T-helper 17 cell (primary cell): ENCODE measurements at regions not wholly inside any gene's neighbourhood (a gene's known extent, or its start where the extent isn't known, plus 50 kb on each side); places are given as distances from the start of the nearest gene placed in this dataset.

Experiments
- ATAC-seq: fragments of 150-1000 bp; cut with Tn5 transposase; 2 replicates; pipeline ENCODE4 v1.10.0; 2021; ENCODE audit warnings: mild to moderate bottlenecking, moderate library complexity
- DNase-seq, 3 donors: peaks; one replicate each; pipeline versions ENCODE4 v3.0.0 to v3.0.0-alpha.2; 2020 to 2021
- H3K9me3 ChIP-seq: one replicate; pipeline ENCODE4 v1.7.0; 2013; ENCODE audit warnings: low read length, mild to moderate bottlenecking; ENCODE audit not compliant: control insufficient read depth, poor library complexity, severe bottlenecking
- H3K27ac Mint-ChIP-seq: one replicate; pipeline ENCODE4 v1.8.0; 2022; ENCODE audit warnings: mild to moderate bottlenecking, moderate library complexity, mixed read lengths
- H3K27me3 Mint-ChIP-seq: one replicate; pipeline ENCODE4 v1.8.0; 2022; ENCODE audit warnings: mixed read lengths
- H3K36me3 Mint-ChIP-seq: one replicate; pipeline ENCODE4 v1.8.0; 2022; ENCODE audit warnings: low read depth, mixed read lengths
- H3K4me1 Mint-ChIP-seq: one replicate; pipeline ENCODE4 v1.8.0; 2022; ENCODE audit warnings: mild to moderate bottlenecking, mixed read lengths
- H3K4me3 Mint-ChIP-seq: one replicate; pipeline ENCODE4 v1.8.0; 2022; ENCODE audit warnings: mild to moderate bottlenecking, moderate library complexity, mixed read lengths

- no peak overlapping the region for H3K27ac Mint-ChIP-seq
- no peaks in the 10 kb centered on the region for H3K9me3 ChIP-seq
- ATAC-seq: no peak
- no peaks in the 10 kb centered on the region for H3K4me1 Mint-ChIP-seq
- no peaks in the 10 kb centered on the region for H3K27me3 Mint-ChIP-seq
- H3K4me3 Mint-ChIP-seq: no peak overlapping the region
- no peaks in the 10 kb centered on the region for H3K36me3 Mint-ChIP-seq
- DNase-seq: no peak
Measured at GRCh38 chr12:90659060-90659459, 295.9 kb downstream of the CCER1 start.

GRCh38 chr12:90653040-90653439 lies 301.9 kb downstream of the CCER1 start:
- H3K4me3 Mint-ChIP-seq: no peak overlapping the region
- no peaks in the 10 kb centered on the region for H3K9me3 ChIP-seq
- no peaks in the 10 kb centered on the region for H3K4me1 Mint-ChIP-seq
- H3K27me3 Mint-ChIP-seq: no peaks in the 10 kb centered on the region
- ATAC-seq: no peak
- no peak for DNase-seq
- no peaks in the 10 kb centered on the region for H3K36me3 Mint-ChIP-seq
- H3K27ac Mint-ChIP-seq: no peak overlapping the region

GRCh38 chr12:90652280-90652679 lies 302.7 kb downstream of the CCER1 start:
- H3K4me3 Mint-ChIP-seq: no peak overlapping the region
- H3K36me3 Mint-ChIP-seq: no peaks in the 10 kb centered on the region
- H3K27ac Mint-ChIP-seq: no peak overlapping the region
- H3K9me3 ChIP-seq: no peaks in the 10 kb centered on the region
- ATAC-seq (no peak), DNase-seq (no peak)
- H3K4me1 Mint-ChIP-seq: no peaks in the 10 kb centered on the region
- H3K27me3 Mint-ChIP-seq: no peaks in the 10 kb centered on the region

DNA sequence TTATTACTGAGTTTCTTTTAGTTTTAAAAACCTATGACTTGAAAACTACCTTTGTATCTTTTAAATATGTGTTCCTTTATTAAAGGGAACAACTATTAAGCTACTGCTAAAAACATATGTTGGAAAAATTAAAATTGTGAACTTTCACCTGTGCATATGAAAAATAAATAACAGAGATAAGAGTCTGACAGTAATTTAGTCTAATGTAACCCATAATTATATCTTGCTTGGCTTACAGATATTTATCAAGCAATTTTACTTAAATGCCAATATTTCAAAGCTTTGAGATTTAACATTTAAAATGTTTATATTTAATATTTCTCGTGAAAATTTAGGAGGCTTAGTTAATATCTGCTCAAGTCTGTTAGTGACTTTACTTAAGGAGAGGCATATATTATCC lies 309.8 kb downstream of the CCER1 start:
- H3K27ac Mint-ChIP-seq: no peak overlapping the region
- no peaks in the 10 kb centered on the region for H3K4me1 Mint-ChIP-seq
- ATAC-seq (no peak), DNase-seq (no peak)
- no peaks in the 10 kb centered on the region for H3K9me3 ChIP-seq
- no peaks in the 10 kb centered on the region for H3K36me3 Mint-ChIP-seq
- H3K4me3 Mint-ChIP-seq: no peak overlapping the region
- no peaks in the 10 kb centered on the region for H3K27me3 Mint-ChIP-seq

DNA sequence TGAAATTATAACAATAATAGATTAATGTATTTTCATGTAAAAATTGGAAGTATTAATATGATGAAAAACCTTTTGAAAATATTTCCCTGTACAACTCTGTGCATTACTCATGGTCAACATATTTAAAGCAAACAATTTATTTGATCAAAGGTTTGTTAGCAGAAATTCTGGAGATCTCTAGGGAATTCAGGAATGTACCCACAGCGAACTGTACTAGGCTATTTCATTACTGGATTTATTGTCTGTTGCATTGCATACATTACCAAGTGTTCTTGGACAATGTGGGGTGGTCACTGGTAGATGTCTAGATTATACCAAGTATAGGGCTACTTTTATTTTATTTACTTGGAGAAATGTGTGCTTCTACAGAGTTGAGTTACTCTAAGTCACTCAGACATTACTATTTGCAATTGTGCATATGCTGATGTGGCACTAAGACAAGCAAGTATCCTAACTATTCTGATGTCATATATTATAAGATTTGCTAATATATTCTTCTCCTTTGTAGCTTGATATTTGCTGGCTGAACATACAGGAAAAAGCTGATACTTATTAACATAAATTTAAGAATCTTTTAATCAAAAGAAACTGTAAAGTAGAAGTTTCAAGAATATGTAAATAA lies 323.3 kb downstream of the CCER1 start:
- H3K27ac Mint-ChIP-seq: no peak overlapping the region
- no peak for DNase-seq
- H3K36me3 Mint-ChIP-seq: no peaks in the 10 kb centered on the region
- no peaks in the 10 kb centered on the region for H3K9me3 ChIP-seq
- peaks cover 6% of the 10 kb centered on the region for H3K27me3 Mint-ChIP-seq
- ATAC-seq: no peak
- no peak overlapping the region for H3K4me3 Mint-ChIP-seq
- H3K4me1 Mint-ChIP-seq: no peaks in the 10 kb centered on the region

GRCh38 chr12:90630006-90630405 lies 325.0 kb downstream of the CCER1 start:
- no peak overlapping the region for H3K27ac Mint-ChIP-seq
- no peaks in the 10 kb centered on the region for H3K36me3 Mint-ChIP-seq
- DNase-seq: no peak
- no peaks in the 10 kb centered on the region for H3K27me3 Mint-ChIP-seq
- H3K9me3 ChIP-seq: no peaks in the 10 kb centered on the region
- no peak overlapping the region for H3K4me3 Mint-ChIP-seq
- no peak for ATAC-seq
- no peaks in the 10 kb centered on the region for H3K4me1 Mint-ChIP-seq

- H3K4me1 Mint-ChIP-seq: no peaks in the 10 kb centered on the region
- ATAC-seq (no peak), DNase-seq (no peak)
- H3K4me3 Mint-ChIP-seq: no peak overlapping the region
- no peaks in the 10 kb centered on the region for H3K9me3 ChIP-seq
- H3K27me3 Mint-ChIP-seq: no peaks in the 10 kb centered on the region
- H3K27ac Mint-ChIP-seq: no peak overlapping the region
- H3K36me3 Mint-ChIP-seq: no peaks in the 10 kb centered on the region
Measured at GRCh38 chr12:90628213-90628612, 326.8 kb downstream of the CCER1 start.

GRCh38 chr12:90627180-90627896 lies 327.6 kb downstream of the CCER1 start:
- no peaks in the 10 kb centered on the region for H3K36me3 Mint-ChIP-seq
- no peak for DNase-seq
- ATAC-seq: no peak
- no peak overlapping the region for H3K4me3 Mint-ChIP-seq
- no peak overlapping the region for H3K27ac Mint-ChIP-seq
- no peaks in the 10 kb centered on the region for H3K9me3 ChIP-seq
- H3K4me1 Mint-ChIP-seq: no peaks in the 10 kb centered on the region
- H3K27me3 Mint-ChIP-seq: no peaks in the 10 kb centered on the region

GRCh38 chr12:90622431-90622830 lies 332.5 kb downstream of the CCER1 start:
- H3K4me3 Mint-ChIP-seq: no peak overlapping the region
- no peak for DNase-seq
- no peaks in the 10 kb centered on the region for H3K36me3 Mint-ChIP-seq
- no peak for ATAC-seq
- H3K27me3 Mint-ChIP-seq: no peaks in the 10 kb centered on the region
- H3K4me1 Mint-ChIP-seq: no peaks in the 10 kb centered on the region
- H3K27ac Mint-ChIP-seq: no peak overlapping the region
- no peaks in the 10 kb centered on the region for H3K9me3 ChIP-seq

DNA sequence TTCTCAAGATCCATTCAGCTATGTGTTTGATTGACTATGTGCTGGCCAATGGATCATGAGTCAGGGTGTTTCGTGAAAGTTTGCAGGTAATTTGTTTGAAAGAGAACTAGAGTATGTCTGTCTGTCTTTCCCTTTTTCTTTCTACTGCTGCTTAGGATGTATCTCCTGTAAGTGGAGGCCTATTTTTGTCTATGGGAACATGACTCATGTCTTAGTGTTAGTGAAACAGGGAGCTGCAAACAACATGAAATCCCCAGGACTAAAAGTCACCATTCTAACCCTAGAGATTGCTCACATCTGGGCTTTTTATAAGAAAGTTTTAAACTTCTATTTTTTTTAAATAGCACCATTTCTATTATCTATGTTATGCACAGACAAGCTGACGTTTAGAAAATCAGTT lies 333.0 kb downstream of the CCER1 start:
- Mint-ChIP-seq H3K27me3 (no peaks in the 10 kb centered on the region), H3K27ac (no peak overlapping the region), H3K36me3 (no peaks in the 10 kb centered on the region), H3K4me1 (no peaks in the 10 kb centered on the region), H3K4me3 (no peak overlapping the region)
- no peak for ATAC-seq
- no peaks in the 10 kb centered on the region for H3K9me3 ChIP-seq
- no peak for DNase-seq

GRCh38 chr12:90619943-90620342 lies 335.0 kb downstream of the CCER1 start:
- ATAC-seq (no peak), DNase-seq (no peak)
- Mint-ChIP-seq H3K4me3 (no peak overlapping the region), H3K27ac (no peak overlapping the region), H3K36me3 (no peaks in the 10 kb centered on the region), H3K4me1 (no peaks in the 10 kb centered on the region), H3K27me3 (no peaks in the 10 kb centered on the region)
- no peaks in the 10 kb centered on the region for H3K9me3 ChIP-seq

GRCh38 chr12:90618586-90618985 lies 336.4 kb downstream of the CCER1 start:
- H3K9me3 ChIP-seq: no peaks in the 10 kb centered on the region
- no peaks in the 10 kb centered on the region for H3K36me3 Mint-ChIP-seq
- no peak overlapping the region for H3K27ac Mint-ChIP-seq
- DNase-seq (no peak), ATAC-seq (no peak)
- H3K4me1 Mint-ChIP-seq: no peaks in the 10 kb centered on the region
- H3K27me3 Mint-ChIP-seq: no peaks in the 10 kb centered on the region
- no peak overlapping the region for H3K4me3 Mint-ChIP-seq

DNA sequence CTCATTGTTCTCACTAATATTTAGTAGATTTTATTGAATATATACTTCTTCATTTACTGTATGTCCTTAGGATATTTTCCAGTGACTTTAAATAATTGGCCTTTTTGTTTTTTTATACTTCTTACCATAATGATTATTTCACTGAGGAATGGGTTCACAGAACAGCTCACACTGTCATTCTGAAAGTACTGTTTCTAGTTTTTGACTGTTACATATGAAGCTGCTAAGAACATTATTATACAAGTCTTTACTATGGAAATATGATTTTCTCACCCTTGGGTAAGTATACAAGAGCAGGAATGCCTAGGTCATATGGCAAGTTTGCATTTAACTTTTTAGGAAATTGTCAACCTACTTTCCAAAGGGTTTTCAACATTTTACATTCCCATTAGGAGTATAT lies 343.1 kb downstream of the CCER1 start:
- Mint-ChIP-seq H3K36me3 (no peaks in the 10 kb centered on the region), H3K4me3 (no peak overlapping the region), H3K4me1 (no peaks in the 10 kb centered on the region), H3K27me3 (no peaks in the 10 kb centered on the region), H3K27ac (no peak overlapping the region)
- DNase-seq (no peak), ATAC-seq (no peak)
- H3K9me3 ChIP-seq: no peaks in the 10 kb centered on the region

- H3K27ac Mint-ChIP-seq: no peak overlapping the region
- H3K4me3 Mint-ChIP-seq: no peak overlapping the region
- ATAC-seq: no peak
- H3K36me3 Mint-ChIP-seq: no peaks in the 10 kb centered on the region
- no peaks in the 10 kb centered on the region for H3K9me3 ChIP-seq
- no peak for DNase-seq
- no peaks in the 10 kb centered on the region for H3K27me3 Mint-ChIP-seq
- no peaks in the 10 kb centered on the region for H3K4me1 Mint-ChIP-seq
Measured at GRCh38 chr12:90611048-90611447, 343.9 kb downstream of the CCER1 start.
